ENCODE measurements at regions not wholly inside any gene's neighbourhood (a gene's known extent, or its start where the extent isn't known, plus 50 kb on each side); places are given as distances from the start of the nearest gene placed in this dataset.

DNA sequence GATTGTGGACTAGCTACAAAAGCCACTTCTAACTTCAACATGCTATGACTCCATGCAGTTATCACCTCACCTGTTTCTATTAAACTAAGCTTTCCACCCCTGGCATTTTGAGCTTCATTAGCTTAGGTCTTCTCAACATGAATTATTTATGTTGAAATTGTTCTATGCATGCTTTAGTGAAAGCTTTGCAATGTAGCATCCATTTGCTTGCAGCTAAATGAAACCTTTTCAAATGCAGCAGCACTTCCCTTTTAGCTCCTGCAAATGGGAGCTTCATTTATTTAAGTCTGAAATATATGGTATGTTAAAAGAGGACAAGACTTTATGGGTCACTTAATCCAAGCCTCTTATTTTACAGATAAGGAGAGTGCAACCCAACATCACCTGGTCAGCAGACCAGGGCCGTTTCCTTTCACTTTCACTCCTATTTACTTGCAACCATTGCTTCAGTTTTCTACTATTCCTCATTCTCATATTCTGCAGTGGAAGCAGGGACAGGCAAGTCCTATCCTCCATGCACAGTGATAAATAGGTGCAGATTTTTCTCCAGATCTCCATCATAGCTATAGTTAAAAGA is 56.4 kb upstream of the SAMSN1 start (continued):
- no peak for TF ChIP-seq LCOR (CRISPR knock-in tag; IDR thresholded peaks at IDR 0.05)
- TF ChIP-seq, protein P1, sequence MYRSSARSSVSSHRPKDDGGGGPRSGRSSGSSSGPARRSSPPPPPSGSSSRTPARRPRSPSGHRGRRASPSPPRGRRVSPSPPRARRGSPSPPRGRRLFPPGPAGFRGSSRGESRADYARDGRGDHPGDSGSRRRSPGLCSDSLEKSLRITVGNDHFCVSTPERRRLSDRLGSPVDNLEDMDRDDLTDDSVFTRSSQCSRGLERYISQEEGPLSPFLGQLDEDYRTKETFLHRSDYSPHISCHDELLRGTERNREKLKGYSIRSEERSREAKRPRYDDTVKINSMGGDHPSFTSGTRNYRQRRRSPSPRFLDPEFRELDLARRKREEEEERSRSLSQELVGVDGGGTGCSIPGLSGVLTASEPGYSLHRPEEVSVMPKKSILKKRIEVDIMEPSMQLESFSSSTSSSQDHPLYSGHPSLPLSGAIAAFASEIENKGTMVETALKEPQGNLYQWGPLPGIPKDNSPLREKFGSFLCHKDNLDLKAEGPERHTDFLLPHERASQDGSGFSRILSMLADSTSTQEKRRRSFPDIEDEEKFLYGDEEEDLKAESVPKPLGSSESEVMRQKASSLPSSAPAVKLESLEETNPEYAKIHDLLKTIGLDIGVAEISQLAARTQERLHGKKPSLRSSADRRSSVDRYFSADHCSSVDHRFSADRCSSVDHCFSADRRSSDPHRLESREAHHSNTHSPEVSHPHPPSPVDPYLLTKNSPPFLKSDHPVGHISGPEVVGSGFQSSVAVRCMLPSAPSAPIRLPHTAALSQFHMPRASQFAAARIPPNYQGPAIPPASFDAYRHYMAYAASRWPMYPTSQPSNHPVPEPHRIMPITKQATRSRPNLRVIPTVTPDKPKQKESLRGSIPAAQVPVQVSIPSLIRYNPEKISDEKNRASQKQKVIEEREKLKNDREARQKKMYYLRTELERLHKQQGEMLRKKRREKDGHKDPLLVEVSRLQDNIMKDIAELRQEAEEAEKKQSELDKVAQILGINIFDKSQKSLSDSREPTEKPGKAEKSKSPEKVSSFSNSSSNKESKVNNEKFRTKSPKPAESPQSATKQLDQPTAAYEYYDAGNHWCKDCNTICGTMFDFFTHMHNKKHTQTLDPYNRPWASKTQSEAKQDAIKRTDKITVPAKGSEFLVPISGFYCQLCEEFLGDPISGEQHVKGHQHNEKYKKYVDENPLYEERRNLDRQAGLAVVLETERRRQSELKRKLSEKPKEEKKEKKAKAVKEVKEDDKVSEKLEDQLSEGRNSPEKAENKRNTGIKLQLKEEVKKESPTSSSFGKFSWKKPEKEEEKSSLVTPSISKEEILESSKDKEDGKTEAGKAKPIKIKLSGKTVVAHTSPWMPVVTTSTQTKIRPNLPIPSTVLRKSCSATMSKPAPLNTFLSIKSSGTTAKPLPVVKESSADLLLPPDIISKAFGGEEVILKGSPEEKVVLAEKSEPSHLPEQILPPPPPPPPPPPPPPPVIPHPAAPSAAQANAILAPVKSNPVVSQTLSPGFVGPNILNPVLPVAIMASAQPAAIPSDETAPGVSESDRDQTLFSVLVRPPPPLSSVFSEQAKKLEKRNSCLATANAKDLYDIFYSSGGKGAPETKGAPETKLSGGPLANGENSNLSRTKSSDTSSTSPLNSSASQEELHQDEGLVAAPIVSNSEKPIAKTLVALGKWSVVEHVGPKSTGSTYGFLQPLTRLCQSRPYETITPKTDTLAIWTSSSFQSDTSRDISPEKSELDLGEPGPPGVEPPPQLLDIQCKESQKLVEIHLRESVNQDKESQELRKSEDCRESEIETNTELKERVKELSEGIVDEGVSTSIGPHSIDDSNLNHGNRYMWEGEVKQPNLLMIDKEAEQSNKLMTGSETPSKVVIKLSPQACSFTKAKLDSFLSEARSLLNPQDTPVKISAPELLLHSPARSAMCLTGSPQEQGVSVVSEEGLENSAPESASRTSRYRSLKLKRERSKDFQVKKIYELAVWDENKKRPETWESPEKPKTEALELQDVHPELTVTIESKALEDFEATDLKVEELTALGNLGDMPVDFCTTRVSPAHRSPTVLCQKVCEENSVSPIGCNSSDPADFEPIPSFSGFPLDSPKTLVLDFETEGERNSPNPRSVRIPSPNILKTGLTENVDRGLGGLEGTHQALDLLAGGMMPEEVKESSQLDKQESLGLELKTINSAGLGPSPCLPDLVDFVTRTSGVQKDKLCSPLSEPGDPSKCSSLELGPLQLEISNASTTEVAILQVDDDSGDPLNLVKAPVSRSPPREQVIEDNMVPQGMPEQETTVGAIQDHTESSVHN (IDR thresholded peaks at IDR 0.05; ENCODE audit: borderline replicate concordance in 1 of 2, low read depth in 1 of 2) = 0 out of 4 replicates have a peak, but pooled peaks of 1 of the 2 experiments have one; percentile 47
- TF ChIP-seq, protein P2, sequence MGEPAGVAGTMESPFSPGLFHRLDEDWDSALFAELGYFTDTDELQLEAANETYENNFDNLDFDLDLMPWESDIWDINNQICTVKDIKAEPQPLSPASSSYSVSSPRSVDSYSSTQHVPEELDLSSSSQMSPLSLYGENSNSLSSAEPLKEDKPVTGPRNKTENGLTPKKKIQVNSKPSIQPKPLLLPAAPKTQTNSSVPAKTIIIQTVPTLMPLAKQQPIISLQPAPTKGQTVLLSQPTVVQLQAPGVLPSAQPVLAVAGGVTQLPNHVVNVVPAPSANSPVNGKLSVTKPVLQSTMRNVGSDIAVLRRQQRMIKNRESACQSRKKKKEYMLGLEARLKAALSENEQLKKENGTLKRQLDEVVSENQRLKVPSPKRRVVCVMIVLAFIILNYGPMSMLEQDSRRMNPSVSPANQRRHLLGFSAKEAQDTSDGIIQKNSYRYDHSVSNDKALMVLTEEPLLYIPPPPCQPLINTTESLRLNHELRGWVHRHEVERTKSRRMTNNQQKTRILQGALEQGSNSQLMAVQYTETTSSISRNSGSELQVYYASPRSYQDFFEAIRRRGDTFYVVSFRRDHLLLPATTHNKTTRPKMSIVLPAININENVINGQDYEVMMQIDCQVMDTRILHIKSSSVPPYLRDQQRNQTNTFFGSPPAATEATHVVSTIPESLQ (CRISPR knock-in tag; IDR thresholded peaks at IDR 0.05) = no peak
- no peak for TF ChIP-seq HDAC1 (IDR thresholded peaks at IDR 0.05)
- TF ChIP-seq, protein P3, sequence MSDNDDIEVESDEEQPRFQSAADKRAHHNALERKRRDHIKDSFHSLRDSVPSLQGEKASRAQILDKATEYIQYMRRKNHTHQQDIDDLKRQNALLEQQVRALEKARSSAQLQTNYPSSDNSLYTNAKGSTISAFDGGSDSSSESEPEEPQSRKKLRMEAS (CRISPR knock-in tag; IDR thresholded peaks at IDR 0.05) = no peak
- TF ChIP-seq, protein P4, sequence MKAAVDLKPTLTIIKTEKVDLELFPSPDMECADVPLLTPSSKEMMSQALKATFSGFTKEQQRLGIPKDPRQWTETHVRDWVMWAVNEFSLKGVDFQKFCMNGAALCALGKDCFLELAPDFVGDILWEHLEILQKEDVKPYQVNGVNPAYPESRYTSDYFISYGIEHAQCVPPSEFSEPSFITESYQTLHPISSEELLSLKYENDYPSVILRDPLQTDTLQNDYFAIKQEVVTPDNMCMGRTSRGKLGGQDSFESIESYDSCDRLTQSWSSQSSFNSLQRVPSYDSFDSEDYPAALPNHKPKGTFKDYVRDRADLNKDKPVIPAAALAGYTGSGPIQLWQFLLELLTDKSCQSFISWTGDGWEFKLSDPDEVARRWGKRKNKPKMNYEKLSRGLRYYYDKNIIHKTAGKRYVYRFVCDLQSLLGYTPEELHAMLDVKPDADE (conservative IDR thresholded peaks at IDR 0.05; ENCODE audit: control insufficient read depth, low read depth, low read length) = no peak
- TF ChIP-seq PHF20 (IDR thresholded peaks at IDR 0.05; ENCODE audit: partially characterized antibody) = no peak
- no peak for TF ChIP-seq CBX1 (IDR thresholded peaks at IDR 0.05; ENCODE audit: low read depth)
- TF ChIP-seq EP400 (IDR thresholded peaks at IDR 0.05) = no peak
- no peak for TF ChIP-seq FOSL1 (tag; conservative IDR thresholded peaks at IDR 0.05)
- TF ChIP-seq, protein P5, sequence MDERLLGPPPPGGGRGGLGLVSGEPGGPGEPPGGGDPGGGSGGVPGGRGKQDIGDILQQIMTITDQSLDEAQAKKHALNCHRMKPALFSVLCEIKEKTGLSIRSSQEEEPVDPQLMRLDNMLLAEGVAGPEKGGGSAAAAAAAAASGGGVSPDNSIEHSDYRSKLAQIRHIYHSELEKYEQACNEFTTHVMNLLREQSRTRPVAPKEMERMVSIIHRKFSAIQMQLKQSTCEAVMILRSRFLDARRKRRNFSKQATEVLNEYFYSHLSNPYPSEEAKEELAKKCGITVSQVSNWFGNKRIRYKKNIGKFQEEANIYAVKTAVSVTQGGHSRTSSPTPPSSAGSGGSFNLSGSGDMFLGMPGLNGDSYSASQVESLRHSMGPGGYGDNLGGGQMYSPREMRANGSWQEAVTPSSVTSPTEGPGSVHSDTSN (CRISPR knock-in tag; IDR thresholded peaks at IDR 0.05; ENCODE audit: low read depth) = no peak
- TF ChIP-seq, protein P5 (tag; conservative IDR thresholded peaks at IDR 0.05; ENCODE audit: low read depth) = no peak
- no peak for TF ChIP-seq ZZZ3 (IDR thresholded peaks at IDR 0.05)

All from K562 (cell line).